ENCODE measurements at regions not wholly inside any gene's neighbourhood (a gene's known extent, or its start where the extent isn't known, plus 50 kb on each side); places are given as distances from the start of the nearest gene placed in this dataset.

- DNase-seq, result peak; percentile 15
These were observed 1239.6 kb upstream of the USP9Y start for GRCh38 chrY:11461406-11461805.

- peak; percentile 4 for DNase-seq
These were observed 1234.3 kb upstream of the USP9Y start for GRCh38 chrY:11466778-11467177.

All from dermis blood vessel endothelial cell (primary cell).